Prostate gland (tissue), 2 donors: ENCODE measurements at regions not wholly inside any gene's neighbourhood (a gene's known extent, or its start where the extent isn't known, plus 50 kb on each side); places are given as distances from the start of the nearest gene placed in this dataset.

ENCODE experiments used
- CTCF ChIP-seq, 4 experiments: fragments of 200-600 bp in 2 of 4; fragments of 450-650 bp in 2 of 4; sonication (generic) in 2 of 4; IDR thresholded peaks; 1 replicate in 3 of 4; 2 replicates in 1 of 4; pipeline ENCODE4 v1.5.1; 2016 to 2019; ENCODE audit warnings: antibody characterized with exemption in 4 of 4, mild to moderate bottlenecking in 2 of 4, moderate library complexity in 2 of 4
- POLR2A ChIP-seq: fragments of 450-650 bp; IDR thresholded peaks from one replicate; pipeline ENCODE4 v1.6.1; 2016; ENCODE audit warnings: antibody characterized with exemption, mild to moderate bottlenecking
- POLR2AphosphoS5 ChIP-seq: sonication (generic); formaldehyde crosslinking; IDR thresholded peaks from one replicate; pipeline ENCODE4 v1.6.1; 2017; ENCODE audit warnings: antibody characterized with exemption

GRCh38 chr3:191915712-191916111, 454.7 kb downstream of the PYDC2 start:
- TF ChIP-seq CTCF (IDR thresholded peaks at IDR 0.05) (no peak), POLR2AphosphoS5 (no peak), POLR2A (no peak)
